Endothelial cell of umbilical vein (primary cell): ENCODE measurements at regions not wholly inside any gene's neighbourhood (a gene's known extent, or its start where the extent isn't known, plus 50 kb on each side); places are given as distances from the start of the nearest gene placed in this dataset.
A peak's percentile ranks its signal among the peaks of the same experiment; 100 is the strongest.

Experiments
- BruUV-seq: library from RNA; stranded (reverse); fragments of 400-500 nt; replicated peaks from 2 replicates; lab custom pipeline; 2021; lab: Mats Ljungman, UMichigan
- CTCF ChIA-PET: fragments of 300-600, 350-600 bp; sonication (Branson Sonifier 250); formaldehyde crosslinking; loops from one replicate; lab custom pipeline; 2021; ENCODE audit warnings: antibody characterized with exemption, inconsistent platforms; lab: Charles Lee
- POLR2A ChIA-PET: fragments of 300-600, 350-600 bp; sonication (Branson Sonifier 250); formaldehyde crosslinking; loops from one replicate; lab custom pipeline; 2021; ENCODE audit warnings: antibody characterized with exemption, inconsistent platforms; lab: Charles Lee
- DNase-seq: peaks from one replicate; pipeline ENCODE4 v3.0.0-alpha.2; 2011; ENCODE audit warnings: low read depth, low spot score
- FAIRE-seq: peaks from 2 replicates; lab custom pipeline; 2011; peaks lifted over from hg19 to GRCh38; lab: Jason Lieb, UNC
- H2AFZ ChIP-seq: 2 replicates; pipeline ENCODE4 v1.6.0; 2012; ENCODE audit warnings: low read depth, low read length, control low read depth, inconsistent platforms
- H3K27ac ChIP-seq: 2 replicates; pipeline ENCODE4 v1.5.1; 2011; ENCODE audit warnings: low read depth, mild to moderate bottlenecking, control low read depth, low read length, moderate library complexity; ENCODE audit not compliant: insufficient read depth
- H3K27me3 ChIP-seq, 2 experiments: 2 replicates each; pipeline versions ENCODE4 v1.6.0 to v1.6.1; 2011; ENCODE audit warnings: low read length in 2 of 2, mixed read lengths in 1 of 2; ENCODE audit not compliant: control insufficient read depth in 2 of 2, insufficient read depth in 2 of 2
- H3K36me3 ChIP-seq, 2 experiments: 2 replicates in 1 of 2; 3 replicates in 1 of 2; pipeline ENCODE4 v1.5.1; 2011; ENCODE audit warnings: low read length in 2 of 2, mild to moderate bottlenecking in 1 of 2, moderate library complexity in 1 of 2; ENCODE audit not compliant: control insufficient read depth in 2 of 2, insufficient read depth in 2 of 2; ENCODE audit errors: extremely low read depth in 1 of 2
- H3K4me1 ChIP-seq: 3 replicates; pipeline ENCODE4 v1.5.1; 2011; ENCODE audit warnings: mild to moderate bottlenecking, low read length; ENCODE audit not compliant: control insufficient read depth, insufficient read depth; ENCODE audit errors: extremely low read depth
- H3K4me2 ChIP-seq: 2 replicates; pipeline ENCODE4 v1.6.1; 2011; ENCODE audit warnings: low read length, control low read depth, mixed read lengths; ENCODE audit not compliant: insufficient read depth
- H3K4me3 ChIP-seq, 3 experiments: fragments of 200-600 bp in 1 of 3; sonication (generic), shearing (Covaris generic) in 1 of 3; replicated peaks in 1 of 3; 2 replicates each; pipeline ENCODE4 v1.5.1; 2011 to 2016; ENCODE audit warnings: control low read depth in 3 of 3, low read length in 3 of 3, mild to moderate bottlenecking in 2 of 3, inconsistent platforms in 1 of 3, low read depth in 1 of 3, moderate library complexity in 1 of 3; ENCODE audit not compliant: insufficient read depth in 1 of 3
- H3K79me2 ChIP-seq: 2 replicates; pipeline ENCODE4 v1.6.0; 2012; ENCODE audit warnings: low read length, inconsistent platforms; ENCODE audit not compliant: control insufficient read depth, insufficient read depth
- H3K9ac ChIP-seq: replicated peaks from 2 replicates; pipeline ENCODE3; 2011; ENCODE audit warnings: low read length, control low read depth; ENCODE audit not compliant: insufficient read depth; ENCODE audit errors: extremely low read depth
- H3K9me1 ChIP-seq: replicated peaks from 3 replicates; pipeline ENCODE4 v1.6.0; 2011; ENCODE audit warnings: mild to moderate bottlenecking, low read length; ENCODE audit not compliant: control insufficient read depth, insufficient read depth; ENCODE audit errors: extremely low read depth
- H3K9me3 ChIP-seq: replicated peaks from 2 replicates; pipeline ENCODE4 v1.5.1; 2012; ENCODE audit warnings: low read length, inconsistent platforms; ENCODE audit not compliant: control insufficient read depth, insufficient read depth
- H4K20me1 ChIP-seq: replicated peaks from 2 replicates; pipeline ENCODE3; 2011; ENCODE audit warnings: mild to moderate bottlenecking, low read length; ENCODE audit not compliant: control insufficient read depth, insufficient read depth; ENCODE audit errors: extremely low read depth
- EZH2 ChIP-seq: IDR thresholded peaks from 2 replicates; pipeline ENCODE4 v1.6.1; 2012; ENCODE audit warnings: borderline replicate concordance, low read depth, mild to moderate bottlenecking, moderate library complexity, low read length, inconsistent platforms; ENCODE audit not compliant: severe bottlenecking
- FOS ChIP-seq: IDR thresholded peaks from 2 replicates; pipeline ENCODE4 v1.6.1; 2011; ENCODE audit warnings: mild to moderate bottlenecking, low read length, moderate library complexity, borderline replicate concordance; ENCODE audit not compliant: insufficient read depth
- GATA2 ChIP-seq: IDR thresholded peaks from 2 replicates; pipeline ENCODE4 v1.7.0; 2011; ENCODE audit warnings: low read depth, mild to moderate bottlenecking, moderate library complexity, mixed read lengths, low read length; ENCODE audit not compliant: insufficient read length, insufficient read depth
- JUN ChIP-seq: IDR thresholded peaks from 2 replicates; pipeline ENCODE4 v1.6.1; 2011; ENCODE audit warnings: borderline replicate concordance, low read depth; ENCODE audit not compliant: insufficient read length, insufficient read depth
- MAX ChIP-seq: IDR thresholded peaks from 2 replicates; pipeline ENCODE4 v1.6.1; 2011; ENCODE audit not compliant: insufficient read depth, insufficient read length
- MYC ChIP-seq: IDR thresholded peaks from one replicate; pipeline ENCODE4 v1.6.1; 2011; ENCODE audit warnings: mild to moderate bottlenecking, low read depth, low read length
- POLR2A ChIP-seq: IDR thresholded peaks from 2 replicates; pipeline ENCODE4 v1.6.1; 2012; ENCODE audit warnings: low read depth, mild to moderate bottlenecking, control low read depth, low read length
- POLR2AphosphoS5 ChIP-seq: IDR thresholded peaks from 2 replicates; pipeline ENCODE4 v1.6.1; 2012; ENCODE audit warnings: low read depth, mild to moderate bottlenecking, control low read depth, low read length, moderate library complexity; ENCODE audit not compliant: insufficient read depth
- dilution Hi-C: fragments of 300-500 bp; cut with MboI; formaldehyde crosslinking; loops from one replicate; pipeline ENCODE4 v1.15.0; 2019; ENCODE audit warnings: low sequenced_read_pairs; ENCODE audit not compliant: extremely low pct_ligation_motif_present
- intact Hi-C: fragments of 100-400 bp; cut with micrococcal nuclease; formaldehyde crosslinking; loops from one replicate; pipeline ENCODE4 v1.10.0; 2022
- TF ChIP-seq, protein P1 (sequence below), 2 donors: IDR thresholded peaks; 1 replicate in 1 of 2; 2 replicates in 1 of 2; pipeline ENCODE4 v1.5.1; 2011; ENCODE audit warnings: low read length in 2 of 2, mild to moderate bottlenecking in 2 of 2, moderate library complexity in 2 of 2, control low read depth in 1 of 2, inconsistent platforms in 1 of 2, low read depth in 1 of 2; ENCODE audit not compliant: insufficient read depth in 1 of 2; ENCODE audit errors: extremely low read depth in 1 of 2

GRCh38 chr18:10060841-10061240 is 147.0 kb downstream of the VAPA start:
- Histone ChIP-seq H3K4me1 (peaks cover 37% of the 10 kb centered on the region), H2AFZ (no peak overlapping the region), H3K27me3 (no peaks in the 10 kb centered on the region), H3K27ac (no peak overlapping the region), H3K9ac (no peak overlapping the region), H3K9me1 (no peaks in the 10 kb centered on the region), H3K79me2 (no peaks in the 10 kb centered on the region), H3K4me2 (no peak overlapping the region), H4K20me1 (no peaks in the 10 kb centered on the region), H3K4me3 (no peak overlapping the region), H3K9me3 (no peaks in the 10 kb centered on the region), H3K36me3 (no peaks in the 10 kb centered on the region)
- DNase-seq = no peak
- ChIA-PET CTCF (no interaction called here), POLR2A (no interaction called here)
- no peak for TF ChIP-seq FOS
- no peak for TF ChIP-seq GATA2
- TF ChIP-seq JUN = no peak
- no peak for TF ChIP-seq POLR2A
- intact Hi-C loops = no loop called here
- BruUV-seq = no TSS peak
- no peak for FAIRE-seq
- dilution Hi-C loops = no loop called here

DNA sequence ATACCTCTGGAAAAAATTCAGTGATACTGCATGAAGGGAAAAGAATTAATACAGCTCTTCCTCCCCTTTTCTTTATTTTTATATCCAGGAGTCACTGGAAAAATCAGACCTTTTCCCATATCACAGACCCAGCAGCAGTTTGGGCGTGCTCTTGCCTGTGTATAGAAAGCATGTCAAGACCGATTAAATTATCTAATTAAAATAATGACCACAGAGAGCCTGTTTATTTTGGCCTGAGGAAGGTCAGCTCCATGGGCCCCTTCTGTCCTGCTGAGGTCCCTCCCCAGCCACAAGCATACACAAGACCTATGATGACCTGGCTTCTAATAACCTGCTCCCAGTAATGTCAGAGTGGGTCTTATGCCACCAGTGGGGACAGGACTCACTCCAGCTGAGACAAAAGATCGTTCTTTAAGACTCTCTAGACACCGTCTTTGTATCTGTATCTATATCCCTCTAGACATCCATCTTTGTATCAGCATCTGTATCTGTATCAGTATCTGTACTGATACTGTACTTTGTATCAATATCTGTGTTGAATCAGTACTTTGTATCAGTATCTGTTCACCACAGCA is 147.8 kb downstream of the VAPA start:
- BruUV-seq = no TSS peak
- TF ChIP-seq, protein P1, sequence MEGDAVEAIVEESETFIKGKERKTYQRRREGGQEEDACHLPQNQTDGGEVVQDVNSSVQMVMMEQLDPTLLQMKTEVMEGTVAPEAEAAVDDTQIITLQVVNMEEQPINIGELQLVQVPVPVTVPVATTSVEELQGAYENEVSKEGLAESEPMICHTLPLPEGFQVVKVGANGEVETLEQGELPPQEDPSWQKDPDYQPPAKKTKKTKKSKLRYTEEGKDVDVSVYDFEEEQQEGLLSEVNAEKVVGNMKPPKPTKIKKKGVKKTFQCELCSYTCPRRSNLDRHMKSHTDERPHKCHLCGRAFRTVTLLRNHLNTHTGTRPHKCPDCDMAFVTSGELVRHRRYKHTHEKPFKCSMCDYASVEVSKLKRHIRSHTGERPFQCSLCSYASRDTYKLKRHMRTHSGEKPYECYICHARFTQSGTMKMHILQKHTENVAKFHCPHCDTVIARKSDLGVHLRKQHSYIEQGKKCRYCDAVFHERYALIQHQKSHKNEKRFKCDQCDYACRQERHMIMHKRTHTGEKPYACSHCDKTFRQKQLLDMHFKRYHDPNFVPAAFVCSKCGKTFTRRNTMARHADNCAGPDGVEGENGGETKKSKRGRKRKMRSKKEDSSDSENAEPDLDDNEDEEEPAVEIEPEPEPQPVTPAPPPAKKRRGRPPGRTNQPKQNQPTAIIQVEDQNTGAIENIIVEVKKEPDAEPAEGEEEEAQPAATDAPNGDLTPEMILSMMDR (IDR thresholded peaks at IDR 0.05; ENCODE audit: extremely low read depth in 1 of 2, insufficient read depth in 1 of 2, low read depth in 1 of 2, low read length in 2 of 2) = no peak
- TF ChIP-seq POLR2A (no peak), JUN (no peak), MYC (no peak), POLR2AphosphoS5 (no peak), GATA2 (no peak), FOS (no peak), EZH2 (no peak), MAX (no peak)

More for the DNA sequence above, 147.8 kb downstream of the VAPA start:
- dilution Hi-C loops (no loop called here), intact Hi-C loops (no loop called here)
- H2AFZ ChIP-seq = peak overlapping the region; percentile 12
- no peaks in the 10 kb centered on the region for H3K36me3 ChIP-seq
- no peak for FAIRE-seq
- H3K27ac ChIP-seq = no peak overlapping the region
- H3K9me3 ChIP-seq = no peaks in the 10 kb centered on the region
- no peak overlapping the region for H3K4me2 ChIP-seq
- H3K4me3 ChIP-seq = no peak overlapping the region
- no peaks in the 10 kb centered on the region for H3K9me1 ChIP-seq
- no peak for DNase-seq
- POLR2A ChIA-PET = no interaction called here
- no peak overlapping the region for H3K9ac ChIP-seq
- no peaks in the 10 kb centered on the region for H3K79me2 ChIP-seq
- H3K4me1 ChIP-seq = peaks cover 29% of the 10 kb centered on the region
- H4K20me1 ChIP-seq = no peaks in the 10 kb centered on the region
- H3K27me3 ChIP-seq = no peaks in the 10 kb centered on the region
- CTCF ChIA-PET = no interaction called here
